HCT116 (cell line): ENCODE measurements at regions not wholly inside any gene's neighbourhood (a gene's known extent, or its start where the extent isn't known, plus 50 kb on each side); places are given as distances from the start of the nearest gene placed in this dataset.

Experiments
- ATAC-seq: fragments of 200-7000 bp; cut with Tn5 transposase; 2 replicates; pipeline ENCODE4 v1.9.1; 2020; ENCODE audit warnings: mild to moderate bottlenecking, moderate library complexity
- BruUV-seq: library from RNA; stranded (reverse); fragments of 400-500 nt; replicated peaks from 2 replicates; lab custom pipeline; 2021; lab: Mats Ljungman, UMichigan
- CTCF ChIA-PET: fragments of 300-600 bp; sonication (Branson Sonifier 250); formaldehyde crosslinking; loops from one replicate; lab custom pipeline; 2021; ENCODE audit warnings: antibody characterized with exemption; lab: Charles Lee
- POLR2A ChIA-PET: fragments of 300-600, 350-600 bp; sonication (Branson Sonifier 250); formaldehyde crosslinking; loops from one replicate; lab custom pipeline; 2021; ENCODE audit warnings: antibody characterized with exemption; lab: Charles Lee
- RAD21 ChIA-PET, 2 experiments: fragments of 300-600 bp; sonication (Branson Sonifier 250); formaldehyde crosslinking; loops; one replicate each; lab custom pipeline; 2023; ENCODE audit warnings: low total read pairs in 2 of 2; ENCODE audit not compliant: uncharacterized antibody in 2 of 2, unreplicated experiment in 2 of 2, low non-redundant PET in 1 of 2; lab: Charles Lee
- DNase-seq: peaks from one replicate; pipeline ENCODE4 v3.0.0-alpha.2; 2010; ENCODE audit warnings: low read depth, low spot score
- H2AFZ ChIP-seq: fragments of 200-600 bp; shearing (Covaris generic), sonication (generic); 2 replicates; pipeline ENCODE4 v1.6.1; 2017; ENCODE audit warnings: low read depth, mixed run types, mixed read lengths, antibody characterized with exemption, low read length; ENCODE audit not compliant: poor library complexity, severe bottlenecking
- H3K27ac ChIP-seq: 2 replicates; pipeline ENCODE4 v1.5.1; 2012; ENCODE audit warnings: low read depth, low read length
- H3K27me3 ChIP-seq: fragments of 200-600 bp; sonication (generic); 2 replicates; pipeline ENCODE4 v1.6.1; 2016; ENCODE audit warnings: mixed run types, low read length, mixed read lengths; ENCODE audit not compliant: insufficient read depth
- H3K36me3 ChIP-seq, 2 experiments: fragments of 200-500 bp in 1 of 2; fragments of 200-600 bp in 1 of 2; sonication (Bioruptor generic) in 1 of 2; sonication (generic) in 1 of 2; 2 replicates each; pipeline versions ENCODE4 v1.5.1 to v1.6.1; 2014 to 2016; ENCODE audit warnings: low read length in 2 of 2, inconsistent platforms in 1 of 2, mixed read lengths in 1 of 2, mixed run types in 1 of 2; ENCODE audit not compliant: insufficient read depth in 2 of 2, control insufficient read depth in 1 of 2
- H3K4me1 ChIP-seq, 2 experiments: fragments of 200-600 bp in 1 of 2; sonication (generic) in 1 of 2; 2 replicates each; pipeline versions ENCODE4 v1.5.1 to v1.6.1; 2012 to 2017; ENCODE audit warnings: low read length in 2 of 2, inconsistent platforms in 1 of 2, mild to moderate bottlenecking in 1 of 2, mixed read lengths in 1 of 2, mixed run types in 1 of 2, moderate library complexity in 1 of 2; ENCODE audit not compliant: insufficient read depth in 2 of 2, control insufficient read depth in 1 of 2
- H3K4me2 ChIP-seq: fragments of 200-600 bp; sonication (generic); 2 replicates; pipeline ENCODE4 v1.6.1; 2017; ENCODE audit warnings: mixed run types, low read length, mixed read lengths
- H3K4me3 ChIP-seq, 2 experiments: fragments of 200-600 bp in 1 of 2; sonication (generic) in 1 of 2; replicated peaks in 1 of 2; 2 replicates each; pipeline ENCODE4 v1.5.1; 2011 to 2016; ENCODE audit warnings: low read length in 2 of 2, control low read depth in 1 of 2, low read depth in 1 of 2, mild to moderate bottlenecking in 1 of 2, mixed read lengths in 1 of 2, mixed run types in 1 of 2
- H3K79me2 ChIP-seq: fragments of 200-600 bp; sonication (generic); 2 replicates; pipeline ENCODE4 v1.6.1; 2017; ENCODE audit warnings: mild to moderate bottlenecking, mixed run types, low read length, moderate library complexity, mixed read lengths; ENCODE audit not compliant: insufficient read depth
- H3K9ac ChIP-seq: fragments of 200-600 bp; sonication (generic); 2 replicates; pipeline ENCODE4 v1.6.1; 2016; ENCODE audit warnings: low read length, mixed read lengths
- H3K9me2 ChIP-seq: fragments of 200-600 bp; sonication (generic), shearing (Covaris generic); 2 replicates; pipeline ENCODE4 v1.6.1; 2017; ENCODE audit warnings: mixed run types, mild to moderate bottlenecking, moderate library complexity; ENCODE audit not compliant: insufficient read depth
- H3K9me3 ChIP-seq, 2 experiments: fragments of 200-500 bp in 1 of 2; fragments of 200-600 bp in 1 of 2; sonication (Bioruptor generic) in 1 of 2; sonication (generic) in 1 of 2; 2 replicates each; pipeline ENCODE4 v1.6.1; 2014 to 2017; ENCODE audit warnings: low read length in 2 of 2, mixed read lengths in 2 of 2, inconsistent platforms in 1 of 2, low read depth in 1 of 2, mild to moderate bottlenecking in 1 of 2, mixed run types in 1 of 2, moderate library complexity in 1 of 2; ENCODE audit not compliant: control insufficient read depth in 1 of 2, insufficient read depth in 1 of 2
- H4K20me1 ChIP-seq: fragments of 200-600 bp; sonication (generic), shearing (Covaris generic); 2 replicates; pipeline ENCODE4 v1.6.1; 2017; ENCODE audit warnings: mixed run types, mild to moderate bottlenecking, moderate library complexity; ENCODE audit not compliant: insufficient read depth
- CTCF ChIP-seq, 3 experiments: fragments of 200-600 bp in 1 of 3; sonication (generic) in 1 of 3; IDR thresholded peaks in 2 of 3; conservative IDR thresholded peaks in 1 of 3; 2 replicates each; pipeline ENCODE4 v1.5.1; 2012 to 2017; ENCODE audit warnings: low read depth in 2 of 3, low read length in 2 of 3, antibody characterized with exemption in 1 of 3, borderline replicate concordance in 1 of 3, control low read depth in 1 of 3, mild to moderate bottlenecking in 1 of 3, mixed read lengths in 1 of 3, mixed run types in 1 of 3, moderate library complexity in 1 of 3; ENCODE audit not compliant: insufficient read depth in 1 of 3
- EZH2phosphoT487 ChIP-seq: fragments of 200-600 bp; IDR thresholded peaks from 2 replicates; pipeline ENCODE4 v1.6.1; 2018; ENCODE audit warnings: antibody characterized with exemption, borderline replicate concordance
- REST ChIP-seq: IDR thresholded peaks from 2 replicates; pipeline ENCODE4 v1.6.1; 2012; ENCODE audit warnings: low read depth
- SIN3A ChIP-seq: IDR thresholded peaks from 2 replicates; pipeline ENCODE4 v1.6.1; 2012; ENCODE audit warnings: low read depth
- ZBTB33 ChIP-seq: IDR thresholded peaks from 2 replicates; pipeline ENCODE4 v1.6.1; 2011; ENCODE audit warnings: mild to moderate bottlenecking, low read length, moderate library complexity; ENCODE audit not compliant: insufficient replicate concordance; ENCODE audit errors: extremely low read depth
- intact Hi-C: fragments of 100-400 bp; cut with micrococcal nuclease; formaldehyde crosslinking; loops from 2 replicates; pipeline ENCODE4 v1.10.0; 2022

GRCh38 chr1:239841631-239842030, 250.1 kb upstream of the FMN2 start:
- no peak for TF ChIP-seq REST
- TF ChIP-seq CTCF (IDR thresholded peaks at IDR 0.05 in 2 of 3, conservative IDR thresholded peaks at IDR 0.05 in 1 of 3; ENCODE audit: borderline replicate concordance in 1 of 3, insufficient read depth in 1 of 3, low read depth in 2 of 3, low read length in 2 of 3): no peak
- TF ChIP-seq SIN3A: no peak
- TF ChIP-seq EZH2phosphoT487: no peak
- no peak for TF ChIP-seq ZBTB33
- no peaks in the 10 kb centered on the region for H3K36me3 ChIP-seq
- RAD21 ChIA-PET: no interaction called here
- H3K4me2 ChIP-seq: no peak overlapping the region
- POLR2A ChIA-PET: no interaction called here
- no peak overlapping the region for H3K4me3 ChIP-seq
- no peaks in the 10 kb centered on the region for H3K9me2 ChIP-seq
- H4K20me1 ChIP-seq: no peaks in the 10 kb centered on the region
- no TSS peak for BruUV-seq
- intact Hi-C loops: no loop called here
- peaks cover 0 to 6% of the 10 kb centered on the region in 2 experiments; a peak in 2 of 4 replicates for H3K9me3 ChIP-seq
- H3K9ac ChIP-seq: no peak overlapping the region
- H3K4me1 ChIP-seq: no peaks in the 10 kb centered on the region
- H3K27ac ChIP-seq: no peak overlapping the region
- no peaks in the 10 kb centered on the region for H3K27me3 ChIP-seq
- H3K79me2 ChIP-seq: no peaks in the 10 kb centered on the region
- CTCF ChIA-PET: no interaction called here
- ATAC-seq (no peak), DNase-seq (no peak)
- H2AFZ ChIP-seq: no peak overlapping the region
